HG03060 (cell line): ENCODE measurements at regions not wholly inside any gene's neighbourhood (a gene's known extent, or its start where the extent isn't known, plus 50 kb on each side); places are given as distances from the start of the nearest gene placed in this dataset.
"Not testable (repeated sequence)": the region's sequence is repeated elsewhere in the genome, so short reads cannot be mapped to it uniquely, and the experiment has no call there.

Source experiments
- ATAC-seq: cut with Tn5 transposase; IDR thresholded peaks from one replicate; pipeline ENCODE4 v1.9.1; 2021; ENCODE audit warnings: low read depth, moderate number of reproducible peaks; ENCODE audit not compliant: unreplicated experiment

DNA sequence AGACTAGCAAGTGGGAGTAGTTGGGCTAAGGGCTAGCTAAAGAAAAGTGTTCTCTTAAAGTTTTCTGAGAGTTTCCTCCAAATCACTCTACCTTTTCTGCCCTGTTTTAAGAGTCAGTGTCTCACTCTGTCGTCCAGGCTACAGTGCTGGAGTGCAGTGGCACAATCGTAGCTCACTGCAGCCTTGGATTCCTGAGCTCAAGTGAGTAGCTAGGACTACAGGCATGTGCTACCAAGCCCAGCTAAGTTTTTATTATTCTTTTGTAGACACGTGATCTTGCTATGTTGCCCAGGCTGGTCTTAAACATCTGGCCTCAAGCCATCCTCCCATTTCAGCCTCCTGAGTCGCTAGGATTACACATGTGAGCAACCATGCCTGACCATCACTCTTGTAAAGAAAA is 378.9 kb downstream of the CAAP1 start:
- no peak for ATAC-seq

DNA sequence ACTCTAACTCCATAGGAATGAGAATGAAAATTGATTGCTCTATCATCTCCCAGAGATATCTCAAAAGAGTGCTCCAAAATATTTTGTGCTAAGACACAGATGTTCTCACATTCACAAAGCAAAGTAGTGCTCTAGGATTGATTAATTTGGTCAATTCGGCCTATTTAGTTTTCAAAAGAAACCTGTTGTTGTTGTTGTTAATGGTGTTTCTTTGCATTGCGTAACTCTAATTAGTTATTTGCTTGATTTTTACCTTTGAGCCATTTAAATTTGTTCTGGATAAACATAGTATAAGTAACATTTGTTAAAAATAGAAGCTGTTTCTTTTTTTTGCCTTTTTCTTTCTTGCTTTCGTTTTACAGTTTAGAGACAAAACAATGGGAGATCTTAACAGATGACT is 382.5 kb downstream of the CAAP1 start:
- ATAC-seq: no peak

DNA sequence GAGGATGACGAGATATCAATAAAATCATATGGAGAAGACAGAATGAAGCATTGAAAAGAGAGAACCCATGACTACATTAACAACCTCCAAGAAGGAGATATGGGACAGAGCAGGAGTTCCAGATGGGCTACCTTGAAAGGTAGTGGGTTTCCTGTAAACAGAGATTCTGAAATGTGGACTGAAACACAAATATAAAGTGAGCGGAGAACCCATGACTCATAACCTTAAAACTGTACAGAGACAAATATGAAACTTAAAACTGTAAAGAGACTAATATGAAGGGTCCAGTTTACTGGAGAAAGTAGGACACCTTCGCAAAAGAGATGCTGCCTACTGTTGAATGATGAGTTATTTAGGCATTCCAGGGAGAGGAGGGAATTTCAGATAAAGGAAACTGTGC is 383.7 kb downstream of the CAAP1 start:
- no peak for ATAC-seq

DNA sequence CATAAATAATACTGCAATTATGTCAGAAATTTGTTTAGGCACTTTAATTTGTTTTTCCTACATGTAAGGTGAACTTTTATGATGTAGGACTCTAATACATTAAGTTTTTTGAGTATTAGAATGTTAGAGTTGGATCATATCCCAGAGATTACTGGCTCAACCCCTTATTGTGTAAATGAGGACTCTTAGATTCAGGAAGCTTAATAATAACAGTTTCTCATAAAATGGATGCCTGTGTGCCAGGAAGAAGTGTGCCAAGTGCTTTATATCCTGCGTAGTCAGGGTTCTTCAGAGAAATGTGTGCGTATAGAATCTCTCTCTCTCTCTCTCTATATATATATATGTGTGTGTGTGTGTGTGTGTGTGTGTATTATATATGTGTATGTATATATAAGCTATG is 388.5 kb downstream of the CAAP1 start:
- no peak for ATAC-seq

DNA sequence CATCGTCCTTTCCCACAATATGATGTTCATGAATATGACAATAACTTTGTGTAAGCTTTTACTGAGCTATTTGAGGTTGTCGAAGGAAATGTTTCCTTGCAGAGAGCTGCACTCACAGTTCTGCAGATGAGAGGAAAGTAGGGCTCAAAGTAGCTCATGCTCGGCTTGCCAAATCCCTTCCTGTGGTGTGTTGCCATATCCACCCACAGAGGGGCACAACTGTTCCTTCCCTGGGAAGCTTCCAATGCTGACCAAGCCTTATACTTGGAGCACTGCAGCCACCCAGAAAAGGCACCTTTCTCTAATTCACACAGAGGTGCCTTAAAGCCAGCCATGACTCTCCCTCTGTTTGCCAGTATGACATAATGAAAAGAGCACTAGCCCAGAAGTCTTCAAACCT is 390.3 kb downstream of the CAAP1 start:
- no peak for ATAC-seq

DNA sequence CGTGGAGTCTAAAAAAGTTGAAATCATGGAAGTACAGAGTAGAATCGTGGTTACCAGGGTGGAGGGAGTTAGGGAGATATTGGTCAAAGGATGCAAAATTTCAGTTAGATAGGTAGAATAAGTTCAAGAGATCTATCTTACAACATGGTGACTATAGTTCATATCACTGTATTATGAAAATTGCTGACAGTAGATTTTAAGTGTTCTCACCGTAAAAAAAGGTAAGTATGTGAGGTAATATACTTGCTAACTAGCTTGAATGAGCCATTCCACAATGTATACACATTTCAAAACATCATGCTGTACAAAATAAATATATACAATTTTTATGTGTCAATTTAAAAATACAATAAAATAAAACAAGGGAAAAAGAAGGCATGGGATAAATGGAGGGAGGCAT is 392.1 kb downstream of the CAAP1 start:
- ATAC-seq: no peak

DNA sequence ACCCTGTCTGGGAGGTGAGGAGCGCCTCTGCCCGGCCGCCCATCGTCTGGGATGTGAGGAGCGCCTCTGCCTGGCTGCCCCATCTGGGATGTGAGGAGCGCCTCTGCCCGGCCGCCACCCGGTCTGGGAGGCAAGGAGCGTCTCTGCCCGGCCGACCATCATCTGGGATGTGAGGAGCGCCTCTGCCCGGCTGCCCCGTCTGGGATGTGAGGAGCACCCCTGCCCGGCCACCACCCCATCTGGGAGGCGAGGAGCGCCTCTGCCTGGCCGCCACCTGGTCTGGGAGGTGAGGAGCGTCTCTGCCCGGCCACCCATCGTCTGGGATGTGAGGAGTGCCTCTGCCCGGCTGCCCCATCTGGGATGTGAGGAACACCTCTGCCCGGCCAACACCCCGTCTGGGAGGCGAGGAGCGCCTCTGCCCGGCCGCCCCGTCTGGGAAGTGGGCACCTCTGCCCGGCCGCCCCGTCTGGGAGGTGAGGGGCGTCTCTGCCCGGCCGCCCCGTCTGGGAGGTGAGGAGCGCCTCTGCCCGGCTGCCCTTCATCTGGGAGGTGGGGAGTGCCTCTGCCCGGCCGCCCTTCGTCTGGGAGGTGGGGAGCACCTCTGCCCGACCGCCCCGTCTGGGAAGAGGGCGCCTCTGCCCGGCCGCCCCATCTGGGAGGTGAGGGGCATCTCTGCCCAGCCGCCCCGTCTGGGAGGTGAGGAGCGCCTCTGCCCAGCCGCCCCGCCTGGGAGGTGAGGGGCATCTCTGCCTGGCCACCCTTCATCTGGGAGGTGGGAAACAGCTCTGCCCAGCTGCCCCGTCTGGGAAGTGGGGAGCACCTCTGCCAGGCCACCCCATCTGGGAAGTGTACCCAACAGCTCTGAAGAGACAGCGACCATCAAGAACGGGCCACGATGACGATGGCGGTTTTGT is 399.7 kb downstream of the CAAP1 start:
- not testable (repeated sequence) for ATAC-seq

DNA sequence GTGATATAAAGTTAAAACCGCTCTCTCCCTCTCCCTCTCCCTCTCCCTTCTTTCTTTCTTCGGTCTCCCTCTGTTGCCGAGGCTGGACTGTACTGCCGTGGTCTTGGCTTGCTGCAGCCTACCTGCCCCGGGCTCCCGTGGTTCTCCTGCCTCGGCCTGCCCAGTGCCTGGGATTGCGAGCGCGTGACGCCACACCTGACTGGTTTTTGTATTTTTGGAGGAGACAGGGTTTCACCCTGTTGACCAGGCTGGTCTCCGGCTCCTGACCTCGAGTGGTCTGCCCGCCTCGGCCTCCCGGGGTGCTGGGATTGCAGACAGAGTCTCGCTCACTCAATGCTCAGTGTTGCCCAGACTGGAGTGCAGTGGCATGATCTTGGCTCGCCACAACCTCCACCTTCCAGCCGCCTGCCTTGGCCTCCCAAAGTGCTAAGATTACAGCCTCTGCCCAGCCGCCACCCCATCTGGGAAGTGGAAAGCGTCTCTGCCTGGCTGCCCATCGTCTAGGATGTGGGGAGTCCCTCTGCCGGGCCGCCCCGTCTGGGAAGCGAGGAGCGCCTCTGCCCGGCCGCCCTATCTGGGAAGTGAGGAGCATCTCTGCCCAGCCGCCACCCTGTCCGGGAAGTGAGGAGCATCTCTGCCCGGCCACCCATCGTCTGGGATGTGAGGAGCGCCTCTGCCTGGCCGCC is 400.5 kb downstream of the CAAP1 start:
- ATAC-seq: not testable (repeated sequence)

DNA sequence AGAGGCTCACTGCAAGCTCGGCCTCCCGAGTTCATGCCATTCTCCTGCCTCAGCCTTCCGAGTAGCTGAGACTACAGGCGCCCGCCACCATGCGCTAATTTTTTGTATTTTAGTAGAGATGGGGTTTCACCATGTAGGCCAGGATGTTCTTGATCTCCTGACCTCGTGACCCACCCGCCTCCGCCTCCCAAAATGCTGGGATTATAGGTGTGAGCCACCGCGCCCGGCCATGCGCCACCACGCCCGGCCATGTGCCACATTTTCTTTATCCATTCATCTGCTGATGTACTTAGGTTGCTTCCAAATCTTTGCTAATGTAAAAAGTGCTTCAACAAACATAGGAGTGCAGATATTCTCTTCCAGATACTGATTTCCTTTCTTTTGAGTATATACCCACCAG is 408.6 kb downstream of the CAAP1 start:
- ATAC-seq: no peak

DNA sequence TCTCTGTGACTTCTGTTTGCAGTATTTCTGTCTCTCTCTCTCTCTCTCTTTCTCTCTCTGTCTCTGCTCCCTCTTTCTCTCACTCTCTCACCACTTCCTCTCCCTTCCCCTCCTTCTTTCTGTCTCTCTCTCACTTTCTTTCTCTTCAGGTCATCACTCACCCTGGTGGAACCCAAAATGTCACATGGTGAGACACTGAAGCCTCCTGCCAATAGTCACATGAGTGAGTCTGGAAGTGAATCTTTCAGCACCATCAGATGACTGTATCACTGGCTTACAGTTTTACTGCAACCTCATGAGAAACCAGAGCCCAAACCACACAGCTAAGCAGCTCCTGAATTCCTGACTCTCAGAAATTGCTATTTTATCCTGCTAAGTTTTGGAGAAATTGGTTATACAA is 414.6 kb downstream of the CAAP1 start:
- no peak for ATAC-seq

DNA sequence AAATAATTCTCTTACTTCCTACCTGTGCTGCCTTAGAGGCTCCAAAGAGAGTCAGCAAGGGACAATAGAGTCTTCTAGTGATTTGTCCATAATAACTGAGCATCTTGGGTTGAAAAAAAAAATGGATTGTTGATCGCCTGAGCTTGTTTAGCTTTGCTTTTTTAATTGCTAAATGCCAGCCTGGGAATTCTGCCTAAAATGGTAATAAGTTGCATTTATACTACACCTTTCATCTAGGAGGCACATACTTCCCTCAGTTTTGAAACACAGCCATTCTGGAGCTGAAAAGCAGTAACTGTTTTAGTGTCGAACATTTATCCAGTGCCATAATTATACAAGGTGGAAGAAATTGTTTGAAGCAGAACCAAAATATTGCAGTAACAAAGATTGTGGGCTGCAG is 421.3 kb downstream of the CAAP1 start:
- ATAC-seq: no peak

DNA sequence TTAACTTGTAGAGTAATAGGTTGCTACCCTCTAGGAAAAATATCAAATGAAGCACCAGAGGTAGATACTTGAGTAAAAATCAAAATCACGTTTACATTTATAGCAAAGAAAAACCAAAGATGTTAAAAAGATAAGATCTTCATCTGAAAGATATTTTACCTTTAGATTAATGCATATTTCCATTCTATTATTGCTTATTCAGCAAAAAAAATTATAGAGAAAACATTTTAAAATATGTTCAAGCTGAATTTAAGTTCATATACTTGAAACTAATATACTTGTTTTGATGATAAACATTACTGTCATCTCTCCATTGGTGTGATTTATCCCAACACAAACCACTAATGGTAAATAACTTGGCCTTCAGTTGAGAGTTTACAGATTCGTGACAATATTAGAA is 422.3 kb downstream of the CAAP1 start:
- ATAC-seq: no peak

DNA sequence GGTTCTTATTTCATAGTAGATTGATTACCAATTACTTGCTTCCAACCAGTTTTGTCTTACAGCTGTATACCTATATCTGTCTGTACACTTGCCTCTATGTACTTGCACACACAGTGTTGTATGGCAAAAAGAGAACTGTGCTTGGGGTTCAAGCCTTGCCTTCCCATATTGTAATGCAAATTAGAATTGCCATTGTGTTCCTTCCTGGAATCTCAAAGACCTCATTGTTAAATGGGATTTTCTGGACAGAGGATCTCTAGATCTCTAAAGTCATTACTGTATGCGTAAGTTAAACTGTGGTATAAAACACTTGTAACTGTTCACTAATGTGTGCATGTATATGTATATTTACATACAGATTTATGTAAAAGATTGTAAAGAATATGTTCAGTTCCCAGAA is 428.8 kb downstream of the CAAP1 start:
- no peak for ATAC-seq

DNA sequence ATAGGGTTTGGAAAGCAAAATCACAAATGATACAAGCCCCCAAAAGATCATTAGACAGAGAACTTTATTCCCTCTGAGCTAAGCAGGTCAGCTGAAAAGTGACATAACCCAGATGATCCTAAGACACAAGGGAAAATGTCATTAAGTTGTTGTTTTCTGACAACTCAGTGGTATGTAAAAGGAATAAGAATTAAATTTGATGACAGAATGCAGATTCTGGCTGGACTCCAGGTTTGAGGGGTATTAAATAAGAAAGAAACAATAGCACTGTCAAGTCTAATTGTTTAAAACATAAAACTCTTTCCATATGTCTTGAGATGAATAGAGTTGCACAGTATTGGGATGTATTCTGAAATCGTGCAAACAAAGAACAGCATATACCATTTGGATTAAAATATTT is 429.9 kb downstream of the CAAP1 start:
- no peak for ATAC-seq

DNA sequence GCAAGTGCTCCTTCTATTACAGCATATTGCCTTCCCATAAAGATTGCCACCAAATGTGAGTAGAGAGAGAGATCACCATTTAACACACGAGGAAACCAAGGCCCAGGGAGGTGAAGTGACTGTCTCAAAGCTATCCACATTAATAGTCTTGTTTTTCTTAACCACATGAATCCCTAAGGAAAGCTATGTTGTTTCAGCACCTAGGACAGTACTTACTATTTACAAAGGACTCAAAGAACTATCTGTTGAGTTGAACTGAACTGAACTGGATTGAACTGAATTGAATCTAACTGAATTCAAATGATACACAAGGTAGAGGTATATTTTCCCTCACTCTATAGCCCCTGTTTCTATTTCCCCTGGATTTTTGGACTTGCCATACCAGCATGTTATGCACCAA is 430.4 kb downstream of the CAAP1 start:
- no peak for ATAC-seq

DNA sequence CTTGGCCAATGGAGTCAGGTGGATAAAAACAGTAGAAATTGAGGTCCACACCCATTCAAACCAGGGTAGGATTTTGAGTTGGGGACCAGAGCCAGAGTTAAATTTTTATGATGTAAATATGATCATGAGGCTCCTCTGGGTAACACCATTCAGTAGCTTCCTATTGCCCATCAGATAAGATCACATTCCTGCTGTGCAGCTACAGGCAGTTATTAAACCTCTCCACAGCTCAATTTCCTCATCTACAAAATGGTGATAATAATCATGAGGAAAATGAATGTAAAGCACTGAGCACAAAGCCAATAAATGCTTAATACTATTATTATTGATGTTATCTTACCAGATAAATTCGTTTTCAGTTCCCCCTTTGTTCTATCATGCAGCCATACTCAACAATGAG is 432.0 kb downstream of the CAAP1 start:
- no peak for ATAC-seq

DNA sequence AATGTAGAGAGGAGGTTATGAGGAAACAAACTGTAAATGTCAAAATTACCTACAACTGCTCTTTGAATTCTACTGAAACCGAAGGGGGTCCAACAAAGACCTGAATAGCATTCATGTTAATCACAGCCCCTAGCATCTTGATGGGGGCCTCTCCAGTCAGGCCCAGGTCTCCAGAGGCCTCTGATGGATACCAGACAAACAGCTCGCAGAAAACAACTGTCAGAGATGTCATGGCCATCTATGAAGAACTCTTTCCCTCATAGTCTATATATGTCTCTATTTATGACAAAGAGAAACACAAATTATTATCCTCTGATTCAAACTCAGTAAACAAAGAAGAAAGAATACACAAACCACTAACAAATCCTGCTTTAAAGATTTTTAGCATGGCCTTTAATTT is 432.6 kb downstream of the CAAP1 start:
- no peak for ATAC-seq

DNA sequence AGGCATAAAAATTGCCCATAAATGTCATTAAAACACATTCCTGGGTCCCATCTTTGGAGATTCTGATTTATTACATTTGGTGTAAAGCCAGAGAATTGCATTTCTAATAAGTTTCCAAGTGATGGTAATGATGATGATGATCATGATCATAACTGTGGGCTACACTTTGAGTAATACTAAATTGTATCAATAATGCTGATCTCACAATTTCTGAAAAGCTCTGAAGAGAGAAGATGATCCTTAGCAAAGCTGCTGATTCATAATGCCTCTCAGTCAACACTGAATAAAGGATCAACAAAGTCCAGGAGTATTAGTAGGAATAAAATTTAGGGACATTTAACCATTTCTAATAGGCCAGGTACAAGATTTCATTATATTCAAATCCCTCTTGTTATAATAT is 434.5 kb downstream of the CAAP1 start:
- ATAC-seq: no peak

DNA sequence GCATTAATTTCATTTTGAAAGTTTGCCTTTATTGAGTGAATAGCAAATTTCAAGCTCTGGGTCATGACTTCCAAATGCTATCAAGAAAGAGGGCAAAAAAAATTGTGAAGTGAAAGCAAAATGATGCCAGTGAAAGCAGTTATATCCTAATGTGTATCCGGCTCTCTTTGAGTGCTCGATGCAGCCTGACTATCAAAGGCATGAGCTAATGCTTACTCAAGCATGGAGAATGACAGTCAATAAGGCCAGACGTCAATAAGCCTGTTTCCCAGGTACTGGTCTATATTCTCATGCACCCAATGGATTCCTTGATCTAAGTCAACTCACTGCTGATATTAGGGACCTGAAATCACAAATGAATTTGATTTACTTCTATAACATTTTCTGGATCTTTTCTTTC is 435.5 kb downstream of the CAAP1 start:
- no peak for ATAC-seq

DNA sequence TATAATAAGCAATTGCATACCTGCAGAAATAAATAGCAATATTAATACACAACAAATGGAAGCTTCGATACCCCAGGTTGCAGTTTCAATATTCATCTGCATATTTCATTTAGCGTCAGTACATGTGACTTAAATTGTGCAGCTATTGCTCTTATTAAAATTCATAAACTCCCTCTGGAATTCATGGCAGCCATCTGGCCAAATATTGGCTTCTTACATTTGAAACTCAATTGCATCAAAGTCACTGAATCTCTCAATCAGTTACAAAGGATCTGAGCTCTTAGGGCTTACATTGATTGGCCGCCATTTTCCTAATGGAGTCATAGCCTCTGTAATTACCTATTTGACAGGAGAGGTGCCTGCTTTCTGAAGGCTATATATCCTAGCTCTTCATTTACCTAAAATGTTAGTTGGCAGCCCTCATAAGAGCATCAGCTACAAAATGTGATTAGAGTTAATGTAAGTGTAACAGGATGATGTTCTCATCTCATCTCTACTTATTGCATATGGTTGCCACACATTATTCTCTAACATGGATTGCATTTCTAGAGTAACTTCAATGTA is 453.5 kb downstream of the CAAP1 start:
- no peak for ATAC-seq

DNA sequence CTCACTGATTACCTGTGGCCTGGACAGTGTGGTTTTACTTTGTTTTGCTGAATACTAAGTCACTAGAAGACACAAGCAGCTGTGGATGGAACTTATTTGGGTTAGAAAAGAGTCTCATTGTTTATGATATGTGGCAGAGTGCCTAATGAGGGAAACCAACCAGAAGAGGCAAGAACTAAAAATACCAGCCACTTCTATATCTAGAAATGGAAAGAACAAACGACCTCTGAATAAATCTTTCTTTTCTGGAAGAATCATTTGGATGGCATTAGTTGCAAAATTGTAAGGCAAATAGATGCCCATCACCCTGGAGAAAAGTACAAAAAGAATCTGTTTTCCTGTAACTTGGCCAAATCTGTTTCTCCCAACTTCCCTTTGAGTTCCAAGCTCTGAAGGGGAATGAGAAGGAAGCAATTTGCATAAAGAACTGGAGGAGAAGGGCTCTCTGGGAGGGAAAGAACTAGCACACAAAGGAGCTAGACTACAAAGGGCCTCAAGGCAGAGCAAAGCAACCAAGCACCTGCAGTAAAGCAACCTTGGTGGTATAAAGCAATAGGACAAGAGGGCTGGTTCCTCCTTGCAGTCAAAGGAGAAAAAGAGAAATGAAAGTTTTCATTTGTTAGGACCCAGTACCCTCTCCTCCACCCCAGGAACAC is 455.4 kb downstream of the CAAP1 start:
- no peak for ATAC-seq
